H1 (cell line): ENCODE measurements at regions not wholly inside any gene's neighbourhood (a gene's known extent, or its start where the extent isn't known, plus 50 kb on each side); places are given as distances from the start of the nearest gene placed in this dataset.

Source experiments
- CTCF ChIA-PET: fragments of 300-600 bp; sonication (Branson Sonifier 250); formaldehyde crosslinking; loops from one replicate; lab custom pipeline; 2021; ENCODE audit not compliant: partially characterized antibody; lab: Charles Lee
- POLR2A ChIA-PET: fragments of 300-600 bp; sonication (Branson Sonifier 250); formaldehyde crosslinking; loops from one replicate; lab custom pipeline; 2021; ENCODE audit warnings: inconsistent platforms; ENCODE audit not compliant: partially characterized antibody; lab: Charles Lee
- DNase-seq, 2 experiments: peaks; one replicate each; pipeline versions ENCODE4 v3.0.0 to v3.0.0-alpha.2; 2010 to 2022; ENCODE audit warnings: low spot score in 2 of 2, low read depth in 1 of 2, mixed read lengths in 1 of 2
- FAIRE-seq: peaks from 2 replicates; lab custom pipeline; 2011; peaks lifted over from hg19 to GRCh38; lab: Jason Lieb, UNC
- H2AFZ ChIP-seq: 2 replicates; pipeline ENCODE4 v1.8.1; 2012; ENCODE audit warnings: low read length, inconsistent platforms
- H2AK5ac ChIP-seq: 2 replicates; pipeline ENCODE4 v1.6.1; 2013; ENCODE audit warnings: low read depth, low read length
- H2BK120ac ChIP-seq: replicated peaks from 2 replicates; pipeline ENCODE3; 2013; ENCODE audit warnings: low read depth, low read length, inconsistent platforms
- H2BK12ac ChIP-seq: 2 replicates; pipeline ENCODE4 v1.6.1; 2013; ENCODE audit warnings: low read depth, low read length
- H2BK15ac ChIP-seq: 2 replicates; pipeline ENCODE4 v1.6.1; 2013; ENCODE audit warnings: low read length
- H2BK20ac ChIP-seq: 2 replicates; pipeline ENCODE4 v1.6.1; 2013; ENCODE audit warnings: low read length
- H2BK5ac ChIP-seq: 2 replicates; pipeline ENCODE4 v1.6.1; 2013; ENCODE audit warnings: low read depth, low read length
- H3K14ac ChIP-seq: 2 replicates; pipeline ENCODE4 v1.6.1; 2013; ENCODE audit warnings: inconsistent platforms; ENCODE audit not compliant: insufficient read length
- H3K18ac ChIP-seq: 2 replicates; pipeline ENCODE4 v1.6.1; 2013; ENCODE audit warnings: low read length; ENCODE audit errors: extremely low read depth
- H3K23ac ChIP-seq: 2 replicates; pipeline ENCODE4 v1.6.1; 2013; ENCODE audit warnings: inconsistent platforms; ENCODE audit not compliant: insufficient read length
- H3K23me2 ChIP-seq: 2 replicates; pipeline ENCODE4 v1.6.1; 2013; ENCODE audit warnings: low read depth, low read length
- H3K27ac ChIP-seq: 2 replicates; pipeline ENCODE4 v1.6.1; 2011; ENCODE audit warnings: low read depth, low read length, inconsistent platforms
- H3K27me3 ChIP-seq, 4 experiments: replicated peaks in 1 of 4; 1 replicate in 1 of 4; 2 replicates in 3 of 4; pipeline versions ENCODE4 v1.6.1 to v1.8.1; 2011 to 2013; ENCODE audit warnings: low read length in 3 of 4, mild to moderate bottlenecking in 3 of 4, inconsistent platforms in 2 of 4, mixed read lengths in 2 of 4, moderate library complexity in 1 of 4; ENCODE audit not compliant: control insufficient read depth in 3 of 4, insufficient read depth in 3 of 4; ENCODE audit errors: extremely low read depth in 1 of 4
- H3K36me3 ChIP-seq, 4 experiments: 2 replicates each; pipeline versions ENCODE4 v1.6.1 to v1.8.1; 2011 to 2013; ENCODE audit warnings: mild to moderate bottlenecking in 4 of 4, low read length in 3 of 4, moderate library complexity in 2 of 4, control low read depth in 1 of 4, inconsistent platforms in 1 of 4; ENCODE audit not compliant: insufficient read depth in 4 of 4, control insufficient read depth in 2 of 4
- H3K4ac ChIP-seq: replicated peaks from 2 replicates; pipeline ENCODE3; 2013; ENCODE audit warnings: low read length, low read depth, mixed read lengths, inconsistent platforms; ENCODE audit not compliant: insufficient read length
- H3K4me1 ChIP-seq, 4 experiments: replicated peaks in 1 of 4; 1 replicate in 1 of 4; 2 replicates in 3 of 4; pipeline versions ENCODE4 v1.6.1 to v1.8.1; 2011 to 2013; ENCODE audit warnings: low read length in 3 of 4, inconsistent platforms in 2 of 4, mixed read lengths in 1 of 4; ENCODE audit not compliant: insufficient read depth in 4 of 4, control insufficient read depth in 3 of 4
- H3K4me2 ChIP-seq, 2 experiments: 2 replicates each; pipeline versions ENCODE4 v1.6.1 to v1.8.1; 2011 to 2013; ENCODE audit warnings: low read depth in 2 of 2, low read length in 2 of 2, control low read depth in 1 of 2, inconsistent platforms in 1 of 2, mild to moderate bottlenecking in 1 of 2; ENCODE audit not compliant: insufficient read depth in 1 of 2
- H3K4me3 ChIP-seq, 4 experiments: fragments of 200-600, 300-600 bp in 1 of 4; sonication (generic), shearing (Covaris generic), sonication (Bioruptor Twin) in 1 of 4; 2 replicates each; pipeline versions ENCODE4 v1.5.1 to v1.8.1; 2011 to 2016; ENCODE audit warnings: low read length in 4 of 4, low read depth in 3 of 4, control low read depth in 2 of 4, inconsistent platforms in 2 of 4, mild to moderate bottlenecking in 2 of 4, mixed read lengths in 1 of 4, moderate library complexity in 1 of 4; ENCODE audit not compliant: insufficient read depth in 2 of 4; ENCODE audit errors: extremely low read depth in 1 of 4
- H3K56ac ChIP-seq: replicated peaks from 2 replicates; pipeline ENCODE3; 2013; ENCODE audit warnings: low read depth, mild to moderate bottlenecking, mixed read lengths, low read length, inconsistent platforms; ENCODE audit not compliant: insufficient read length
- H3K79me1 ChIP-seq: 2 replicates; pipeline ENCODE4 v1.6.1; 2013; ENCODE audit warnings: low read depth, low read length, control low read depth
- H3K79me2 ChIP-seq, 2 experiments: 2 replicates each; pipeline versions ENCODE4 v1.6.1 to v1.8.1; 2012 to 2013; ENCODE audit warnings: low read length in 2 of 2, mild to moderate bottlenecking in 2 of 2, inconsistent platforms in 1 of 2; ENCODE audit not compliant: insufficient read depth in 2 of 2, control insufficient read depth in 1 of 2
- H3K9ac ChIP-seq, 4 experiments: replicated peaks in 1 of 4; 1 replicate in 1 of 4; 2 replicates in 3 of 4; pipeline versions ENCODE4 v1.6.1 to v1.8.1; 2011 to 2013; ENCODE audit warnings: low read depth in 3 of 4, low read length in 3 of 4, control low read depth in 2 of 4, mild to moderate bottlenecking in 2 of 4, moderate library complexity in 2 of 4, inconsistent platforms in 1 of 4; ENCODE audit errors: extremely low read depth in 1 of 4
- H3K9me3 ChIP-seq, 2 experiments: 2 replicates each; pipeline versions ENCODE4 v1.6.1 to v1.8.1; 2012 to 2013; ENCODE audit warnings: mild to moderate bottlenecking in 2 of 2, moderate library complexity in 2 of 2, control low read depth in 1 of 2, inconsistent platforms in 1 of 2, low read depth in 1 of 2, low read length in 1 of 2, mixed read lengths in 1 of 2; ENCODE audit not compliant: insufficient read depth in 2 of 2
- H4K20me1 ChIP-seq, 2 experiments: replicated peaks in 1 of 2; 2 replicates each; pipeline versions ENCODE3 to v1.8.1; 2011 to 2013; ENCODE audit warnings: inconsistent platforms in 2 of 2, low read length in 2 of 2, mild to moderate bottlenecking in 1 of 2; ENCODE audit not compliant: insufficient read depth in 2 of 2, control insufficient read depth in 1 of 2
- H4K5ac ChIP-seq: 2 replicates; pipeline ENCODE4 v1.6.1; 2013; ENCODE audit warnings: low read length, low read depth, mixed read lengths, inconsistent platforms; ENCODE audit not compliant: insufficient read length
- H4K8ac ChIP-seq: 2 replicates; pipeline ENCODE4 v1.8.0; 2013; ENCODE audit warnings: mild to moderate bottlenecking, moderate library complexity, low read length, inconsistent platforms; ENCODE audit not compliant: insufficient read depth; ENCODE audit errors: extremely low read depth
- H4K91ac ChIP-seq: replicated peaks from 2 replicates; pipeline ENCODE3; 2013; ENCODE audit warnings: low read length, mixed read lengths, inconsistent platforms; ENCODE audit not compliant: insufficient read length
- ASH2L ChIP-seq: fragments of 200-600, 300-600 bp; sonication (generic); IDR thresholded peaks from one replicate; pipeline ENCODE4 v1.7.1; 2017; ENCODE audit warnings: low read length
- BCL11A ChIP-seq, 2 experiments: IDR thresholded peaks; one replicate each; pipeline ENCODE4 v1.6.1; 2011; ENCODE audit warnings: low read depth in 2 of 2, low read length in 2 of 2, mild to moderate bottlenecking in 2 of 2
- CHD1 ChIP-seq: IDR thresholded peaks from 2 replicates; pipeline ENCODE4 v1.6.1; 2012; ENCODE audit warnings: low read depth, low read length, improper control_type of control experiment
- CTBP2 ChIP-seq: IDR thresholded peaks from 2 replicates; pipeline ENCODE4 v1.7.0; 2011; ENCODE audit warnings: borderline replicate concordance, mild to moderate bottlenecking, moderate library complexity, mixed read lengths, low read length; ENCODE audit not compliant: insufficient read depth, insufficient read length
- RNF2 ChIP-seq: fragments of 200-900, 300-1000 bp; sonication (generic); IDR thresholded peaks from 2 replicates; pipeline ENCODE4 v1.7.1; 2016; ENCODE audit warnings: borderline replicate concordance, low read depth, mild to moderate bottlenecking, antibody characterized with exemption, low read length; ENCODE audit not compliant: poor library complexity, severe bottlenecking; ENCODE audit errors: missing control alignments
- RXRA ChIP-seq: IDR thresholded peaks from 2 replicates; pipeline ENCODE4 v1.6.1; 2011; ENCODE audit warnings: low read depth, mild to moderate bottlenecking, low read length, moderate library complexity; ENCODE audit not compliant: insufficient read depth
- SP2 ChIP-seq: IDR thresholded peaks from 2 replicates; pipeline ENCODE4 v1.6.1; 2012; ENCODE audit warnings: mild to moderate bottlenecking, low read length, inconsistent platforms
- TBP ChIP-seq: IDR thresholded peaks from 2 replicates; pipeline ENCODE4 v1.6.1; 2011; ENCODE audit warnings: low read depth, low read length, improper control_type of control experiment
- TEAD4 ChIP-seq: IDR thresholded peaks from 2 replicates; pipeline ENCODE4 v1.6.1; 2012; ENCODE audit warnings: low read depth, low read length, inconsistent platforms, mixed read lengths
- WGBS, 2 experiments: shearing (Covaris generic) in 1 of 2; methylation state at CpG; one replicate each; pipeline versions ENCODE4 v1.1.6 to v1.1.7; 2013 to 2015; ENCODE audit warnings: low lambda C conversion rate in 2 of 2, mixed read lengths in 2 of 2, inconsistent platforms in 1 of 2, low coverage in 1 of 2, missing lambda C conversion rate in 1 of 2; ENCODE audit not compliant: insufficient replicate concordance in 2 of 2, insufficient coverage in 1 of 2, insufficient read length in 1 of 2; ENCODE audit errors: extremely low coverage in 1 of 2, missing lambda C conversion rate in 1 of 2; 5-methylcytosine and 5-hydroxymethylcytosine counted together
- TF ChIP-seq, protein P1 (sequence below), 3 experiments: IDR thresholded peaks; 1 replicate in 2 of 3; 2 replicates in 1 of 3; pipeline versions ENCODE4 v1.5.1 to v1.6.1; 2011; ENCODE audit warnings: low read length in 3 of 3, mild to moderate bottlenecking in 3 of 3, inconsistent platforms in 2 of 3, low read depth in 1 of 3, moderate library complexity in 1 of 3; ENCODE audit not compliant: insufficient read depth in 1 of 3; ENCODE audit errors: control extremely low read depth in 1 of 3
- TF ChIP-seq, protein P2 (sequence below): IDR thresholded peaks from 2 replicates; pipeline ENCODE4 v1.6.1; 2011; ENCODE audit warnings: low read length, improper control_type of control experiment

DNA sequence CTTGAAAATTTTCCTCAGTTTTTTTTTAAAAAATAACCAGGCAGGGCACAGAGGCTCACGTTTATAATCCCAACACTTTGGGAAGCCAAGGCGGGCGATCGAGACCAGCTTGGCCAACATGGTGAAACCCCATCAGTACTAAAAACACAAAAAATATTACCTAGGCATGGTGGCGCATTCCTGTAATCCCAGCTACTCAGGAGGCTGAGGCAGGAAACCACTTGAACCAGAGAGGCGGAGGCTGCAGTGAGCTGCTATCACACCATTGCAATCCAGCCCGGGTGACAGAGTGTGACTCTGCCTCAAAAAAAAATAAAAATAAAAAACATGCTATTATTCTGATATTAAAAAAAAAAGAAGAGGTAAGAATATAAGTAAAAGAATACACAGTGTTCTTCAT lies 191.0 kb downstream of the ZEB2 start:
- Histone ChIP-seq H3K23me2 (peaks cover 12% of the 10 kb centered on the region), H3K36me3 (no peaks in the 10 kb centered on the region), H3K4me2 (no peak overlapping the region), H3K79me2 (peaks cover 3 to 38% of the 10 kb centered on the region in 2 experiments; a peak in 2 of 4 replicates), H3K9me3 (no peaks in the 10 kb centered on the region), H2AK5ac (no peak overlapping the region), H3K4me3 (no peak overlapping the region), H3K4me1 (peaks cover 3 to 8% (median 5%) of the 10 kb centered on the region in 4 experiments), H2BK15ac (no peak overlapping the region), H4K20me1 (no peaks in the 10 kb centered on the region), H4K5ac (no peak overlapping the region), H3K23ac (no peak overlapping the region), H3K14ac (no peak overlapping the region), H3K27ac (no peak overlapping the region), H2BK5ac (no peak overlapping the region), H2BK20ac (no peak overlapping the region), H3K18ac (no peak overlapping the region), H2BK12ac (no peak overlapping the region), H3K4ac (no peak overlapping the region), H3K9ac (no peak overlapping the region), H2AFZ (no peak overlapping the region), H3K27me3 (no peaks in the 10 kb centered on the region), H4K91ac (no peak overlapping the region), H2BK120ac (no peak overlapping the region), H3K56ac (no peak overlapping the region), H3K79me1 (no peaks in the 10 kb centered on the region), H4K8ac (no peak overlapping the region)
- DNase-seq (no peak), FAIRE-seq (no peak)
- CTCF ChIA-PET, result interaction anchor here (0.7 kb wide), 1 partner anchor 148 kb away, joined by 3 read pairs; no protein-coding TSS in a partner anchor
- POLR2A ChIA-PET, result no interaction called here
- 86% methylated on average over 7 of the region's 7 CpGs; no CpG with 5 or more reads in 1 of the 2 experiments for WGBS, 2 experiments
- TF ChIP-seq TEAD4 (no peak), ASH2L (no peak), TBP (no peak), CHD1 (no peak), CTBP2 (no peak), SP2 (no peak), BCL11A (IDR thresholded peaks at IDR 0.05; ENCODE audit: low read depth in 2 of 2, low read length in 2 of 2) (no peak), RNF2 (no peak), RXRA (no peak)
- TF ChIP-seq, protein P1, sequence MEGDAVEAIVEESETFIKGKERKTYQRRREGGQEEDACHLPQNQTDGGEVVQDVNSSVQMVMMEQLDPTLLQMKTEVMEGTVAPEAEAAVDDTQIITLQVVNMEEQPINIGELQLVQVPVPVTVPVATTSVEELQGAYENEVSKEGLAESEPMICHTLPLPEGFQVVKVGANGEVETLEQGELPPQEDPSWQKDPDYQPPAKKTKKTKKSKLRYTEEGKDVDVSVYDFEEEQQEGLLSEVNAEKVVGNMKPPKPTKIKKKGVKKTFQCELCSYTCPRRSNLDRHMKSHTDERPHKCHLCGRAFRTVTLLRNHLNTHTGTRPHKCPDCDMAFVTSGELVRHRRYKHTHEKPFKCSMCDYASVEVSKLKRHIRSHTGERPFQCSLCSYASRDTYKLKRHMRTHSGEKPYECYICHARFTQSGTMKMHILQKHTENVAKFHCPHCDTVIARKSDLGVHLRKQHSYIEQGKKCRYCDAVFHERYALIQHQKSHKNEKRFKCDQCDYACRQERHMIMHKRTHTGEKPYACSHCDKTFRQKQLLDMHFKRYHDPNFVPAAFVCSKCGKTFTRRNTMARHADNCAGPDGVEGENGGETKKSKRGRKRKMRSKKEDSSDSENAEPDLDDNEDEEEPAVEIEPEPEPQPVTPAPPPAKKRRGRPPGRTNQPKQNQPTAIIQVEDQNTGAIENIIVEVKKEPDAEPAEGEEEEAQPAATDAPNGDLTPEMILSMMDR (IDR thresholded peaks at IDR 0.05; ENCODE audit: control extremely low read depth in 1 of 3, insufficient read depth in 1 of 3, low read depth in 1 of 3, low read length in 3 of 3), result no peak
- TF ChIP-seq, protein P2, sequence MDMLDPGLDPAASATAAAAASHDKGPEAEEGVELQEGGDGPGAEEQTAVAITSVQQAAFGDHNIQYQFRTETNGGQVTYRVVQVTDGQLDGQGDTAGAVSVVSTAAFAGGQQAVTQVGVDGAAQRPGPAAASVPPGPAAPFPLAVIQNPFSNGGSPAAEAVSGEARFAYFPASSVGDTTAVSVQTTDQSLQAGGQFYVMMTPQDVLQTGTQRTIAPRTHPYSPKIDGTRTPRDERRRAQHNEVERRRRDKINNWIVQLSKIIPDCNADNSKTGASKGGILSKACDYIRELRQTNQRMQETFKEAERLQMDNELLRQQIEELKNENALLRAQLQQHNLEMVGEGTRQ, result no peak
